GM19395 (cell line): ENCODE measurements at regions not wholly inside any gene's neighbourhood (a gene's known extent, or its start where the extent isn't known, plus 50 kb on each side); places are given as distances from the start of the nearest gene placed in this dataset.
"Not testable (repeated sequence)": the region's sequence is repeated elsewhere in the genome, so short reads cannot be mapped to it uniquely, and the experiment has no call there.

Experiments
- ATAC-seq: cut with Tn5 transposase; IDR thresholded peaks from one replicate; pipeline ENCODE4 v1.9.1; 2021; ENCODE audit warnings: mild to moderate bottlenecking, moderate library complexity; ENCODE audit not compliant: unreplicated experiment

DNA sequence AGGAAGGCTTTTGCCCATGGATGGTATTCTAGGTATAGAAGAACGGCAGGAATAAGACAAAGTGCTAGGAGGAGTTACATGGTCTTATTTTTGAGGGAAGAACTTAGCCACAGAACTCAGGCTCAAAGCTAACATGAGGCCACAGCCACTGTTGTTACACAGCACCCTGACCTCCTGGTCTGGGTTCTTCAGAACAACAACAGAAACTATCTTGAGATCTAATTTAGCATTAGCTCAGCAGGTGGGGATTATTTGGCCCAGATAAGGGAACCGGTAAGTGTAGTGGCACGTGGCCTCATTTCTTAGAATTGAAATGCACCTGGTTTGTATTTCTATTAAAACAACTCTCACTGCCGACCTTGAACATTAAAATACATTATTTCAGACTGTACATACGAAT, 1168.7 kb upstream of the SEMA6A start:
- no peak for ATAC-seq

DNA sequence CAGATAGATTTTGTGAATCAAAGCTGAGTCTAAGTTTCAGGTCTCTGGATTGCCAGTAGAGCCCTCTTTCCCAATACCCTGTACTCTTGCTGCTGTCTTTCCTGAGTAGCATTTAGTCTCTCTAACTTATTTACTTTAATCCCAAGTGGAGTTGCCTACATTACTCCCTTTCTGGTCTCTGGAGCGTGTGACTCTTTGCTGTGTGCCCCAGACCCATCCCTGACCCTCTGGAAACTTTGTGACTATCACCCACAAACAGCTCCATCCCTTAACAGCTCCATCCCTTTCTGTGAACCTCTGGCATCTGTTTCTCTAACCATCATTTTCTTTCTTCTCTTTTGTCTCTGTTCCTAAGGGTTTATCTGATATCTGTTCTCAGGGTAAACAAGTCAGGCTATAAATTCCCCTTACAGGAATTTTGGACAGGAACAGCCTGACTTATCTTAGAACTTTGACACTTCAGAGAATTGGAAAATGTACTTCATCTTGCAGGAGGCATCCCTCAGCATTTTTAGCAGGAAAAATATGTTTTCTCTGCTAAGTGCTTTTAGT, 1167.1 kb upstream of the SEMA6A start:
- no peak for ATAC-seq

DNA sequence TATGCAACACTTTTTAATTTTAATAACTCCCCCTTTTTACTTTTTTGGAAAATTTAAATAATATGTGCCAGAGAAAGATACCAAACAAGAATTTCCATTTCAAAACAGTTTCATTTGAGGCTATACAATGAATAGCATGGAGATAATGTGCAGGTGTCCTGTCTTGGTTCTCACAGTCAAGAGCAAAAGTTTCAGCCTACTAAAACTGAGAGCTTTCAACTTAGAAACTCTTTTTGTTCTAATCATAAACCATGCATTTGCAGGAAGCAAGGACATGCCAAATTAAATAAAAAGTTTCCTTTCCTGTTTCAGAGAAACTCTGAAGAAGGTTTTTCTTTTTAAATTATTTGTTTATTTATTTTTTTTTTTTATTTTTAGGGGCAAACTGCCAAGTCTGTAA, 1165.6 kb upstream of the SEMA6A start:
- no peak for ATAC-seq

DNA sequence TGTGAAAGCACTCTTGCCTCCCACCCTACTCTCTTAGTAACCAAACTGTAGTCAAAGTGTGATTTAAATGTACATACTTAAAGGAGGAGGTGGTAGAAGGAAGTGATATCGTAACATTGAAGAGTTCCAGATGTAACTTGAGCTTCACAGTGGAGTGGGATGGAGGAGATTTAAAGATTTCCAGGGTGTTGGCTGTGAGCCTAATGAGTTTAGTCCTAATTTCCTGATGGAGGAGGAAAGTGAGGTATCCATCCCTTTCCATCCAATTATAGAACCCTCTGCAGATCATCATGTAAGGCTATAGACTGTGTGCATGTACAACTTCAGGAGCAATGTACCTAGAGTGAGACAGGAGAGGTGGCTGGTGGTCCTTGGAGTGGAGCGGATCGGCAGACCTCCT, 1163.9 kb upstream of the SEMA6A start:
- ATAC-seq: no peak

DNA sequence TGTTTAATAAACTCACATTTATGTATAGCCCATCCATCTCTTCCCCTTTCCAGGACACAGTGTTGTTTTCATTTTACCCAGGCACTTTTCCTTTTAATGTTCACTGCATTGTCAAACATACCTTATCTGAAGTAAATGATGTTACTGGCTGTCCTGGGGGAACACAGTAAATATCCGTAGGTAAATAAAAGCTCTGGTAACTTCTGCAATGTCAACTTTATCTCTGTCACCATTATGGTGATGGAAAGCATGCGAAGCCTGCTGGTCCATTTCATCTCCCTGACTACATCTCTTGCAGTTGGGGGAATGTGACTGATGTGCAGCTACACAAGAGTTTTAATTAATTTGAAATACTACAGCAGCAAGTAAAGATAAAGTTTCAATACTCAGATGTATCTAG, 1162.1 kb upstream of the SEMA6A start:
- no peak for ATAC-seq

DNA sequence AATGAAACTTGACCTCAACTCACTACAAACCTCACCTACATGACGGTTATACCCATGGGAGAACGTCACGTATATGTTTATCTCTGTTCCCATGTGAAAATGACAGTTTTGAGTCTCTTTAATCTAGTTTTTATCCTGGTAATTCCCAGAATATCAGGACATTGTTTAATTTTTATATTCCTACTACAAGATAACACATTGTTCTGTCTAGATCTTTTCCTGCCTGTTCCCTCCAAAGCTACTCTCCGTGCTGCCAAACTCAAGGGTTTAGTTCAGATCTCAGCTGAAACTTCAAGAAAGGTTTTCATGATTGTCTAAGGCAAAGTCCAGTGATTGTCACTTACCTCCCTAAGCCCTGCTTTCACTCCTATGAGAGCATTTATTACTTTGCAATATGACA, 1159.4 kb upstream of the SEMA6A start:
- ATAC-seq: no peak

DNA sequence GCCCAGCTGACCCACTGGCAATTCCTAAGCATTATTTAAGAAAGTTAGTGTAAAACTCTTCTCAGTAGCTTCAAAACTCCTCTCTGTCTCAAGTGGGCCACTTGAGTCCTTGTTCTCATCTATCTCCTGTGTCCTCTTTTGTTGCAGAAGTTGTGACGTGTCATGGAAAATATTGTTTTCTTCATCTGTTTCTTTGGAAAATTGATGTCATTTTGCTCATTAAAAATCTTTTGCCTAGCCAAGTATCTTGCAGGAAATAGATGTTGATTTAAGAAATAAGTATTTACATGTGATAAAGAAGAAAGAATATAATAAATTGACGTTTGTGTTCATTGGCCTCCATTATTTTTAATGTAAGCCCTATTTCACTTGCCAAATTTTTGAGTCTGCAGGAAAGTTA, 1158.4 kb upstream of the SEMA6A start:
- ATAC-seq: no peak

DNA sequence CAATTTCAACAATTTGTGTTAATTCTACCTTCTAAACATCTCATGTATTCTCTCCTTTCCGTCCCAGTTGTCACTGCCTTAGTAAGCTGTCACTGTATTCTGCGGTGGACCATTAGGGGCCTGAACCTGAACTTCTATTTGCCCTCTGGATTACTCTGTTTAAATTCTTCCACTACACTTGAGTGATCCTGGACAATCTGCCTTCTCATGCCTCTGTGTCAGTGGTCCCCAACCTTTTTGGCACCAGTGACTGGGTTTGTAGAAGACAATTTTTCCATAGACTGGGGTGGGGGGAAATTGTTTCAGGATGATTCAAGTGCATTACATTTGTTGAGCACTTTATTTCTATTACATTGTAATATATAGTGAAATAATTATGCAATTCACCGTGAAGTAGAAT, 1157.6 kb upstream of the SEMA6A start:
- no peak for ATAC-seq

DNA sequence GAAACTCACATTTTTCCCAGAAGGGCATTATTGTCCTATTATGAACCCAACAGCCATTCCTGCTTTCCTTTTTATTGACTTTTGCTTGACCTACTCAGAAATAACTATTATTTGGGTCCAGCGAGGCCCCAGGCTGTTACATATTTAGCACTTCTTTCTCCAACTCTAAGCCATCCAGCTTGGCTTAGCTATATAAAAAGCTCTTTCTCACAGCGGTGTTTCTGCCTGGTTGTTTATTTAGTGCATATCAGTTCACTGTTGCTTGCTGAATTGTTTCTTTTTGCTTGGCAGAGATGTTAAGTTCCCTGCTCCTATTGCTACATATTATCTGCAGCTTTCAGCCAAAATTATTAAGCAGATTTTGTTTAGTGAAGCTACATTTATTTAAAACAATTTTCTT, 1156.8 kb upstream of the SEMA6A start:
- no peak for ATAC-seq

DNA sequence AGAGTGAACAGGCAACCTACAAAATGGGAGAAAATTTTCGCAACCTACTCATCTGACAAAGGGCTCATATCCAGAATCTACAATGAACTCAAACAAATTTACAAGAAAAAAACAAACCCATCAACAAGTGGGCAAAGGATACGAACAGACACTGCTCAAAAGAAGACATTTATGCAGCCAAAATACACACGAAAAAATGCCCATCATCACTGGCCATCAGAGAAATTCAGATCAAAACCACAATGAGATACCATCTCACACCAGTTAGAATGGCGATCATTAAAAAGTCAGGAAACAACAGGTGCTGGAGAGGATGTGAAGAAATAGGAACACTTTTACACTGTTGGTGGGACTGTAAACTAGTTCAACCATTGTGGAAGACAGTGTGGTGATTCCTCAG, 1146.2 kb upstream of the SEMA6A start:
- not testable (repeated sequence) for ATAC-seq

DNA sequence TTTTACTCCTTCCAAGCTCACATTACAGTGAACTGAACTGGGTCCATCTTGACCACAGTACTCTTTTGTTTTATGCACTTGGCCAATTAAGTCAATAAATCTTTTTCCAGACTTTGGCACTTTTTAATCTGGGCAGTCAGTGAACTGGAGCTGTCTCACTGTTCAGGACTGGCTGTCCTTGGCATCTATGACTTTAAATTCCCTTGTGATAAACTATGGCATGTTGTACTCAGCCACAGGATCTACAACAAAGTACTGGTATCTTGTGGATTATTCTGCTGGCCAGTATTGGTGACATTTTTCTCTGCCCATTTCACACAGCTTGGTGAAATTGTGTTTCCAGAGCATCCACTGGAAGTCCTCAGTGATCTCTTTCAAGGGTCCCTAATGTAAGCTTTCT, 1144.8 kb upstream of the SEMA6A start:
- ATAC-seq: no peak

DNA sequence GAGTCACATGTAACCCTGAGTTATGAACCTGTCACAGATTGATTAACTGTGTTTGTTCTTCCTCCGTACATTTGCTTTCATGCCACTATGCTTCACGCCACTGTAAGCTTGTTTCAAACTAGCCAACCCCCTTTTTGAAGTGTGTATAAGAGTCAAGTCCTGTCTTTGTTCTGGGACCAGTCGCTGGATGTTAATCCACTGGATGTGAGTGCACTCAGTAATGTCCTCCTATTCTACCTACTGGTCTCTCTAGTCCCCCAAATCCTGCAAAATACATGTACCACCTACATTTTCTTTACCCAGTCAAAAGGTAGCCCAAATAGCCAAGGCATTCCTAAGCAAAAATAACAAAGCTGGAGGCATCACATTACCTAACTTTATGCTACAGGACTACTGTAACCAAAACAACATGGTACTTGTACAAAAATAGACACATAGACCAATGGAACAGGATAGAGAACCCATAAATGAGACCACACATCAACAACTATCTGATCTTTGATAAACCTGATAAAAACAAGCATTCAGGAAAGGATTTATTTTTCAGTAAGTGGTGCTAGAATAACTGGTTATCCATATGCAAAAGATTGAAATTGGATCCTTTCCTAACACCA, 1139.1 kb upstream of the SEMA6A start:
- ATAC-seq: no peak

DNA sequence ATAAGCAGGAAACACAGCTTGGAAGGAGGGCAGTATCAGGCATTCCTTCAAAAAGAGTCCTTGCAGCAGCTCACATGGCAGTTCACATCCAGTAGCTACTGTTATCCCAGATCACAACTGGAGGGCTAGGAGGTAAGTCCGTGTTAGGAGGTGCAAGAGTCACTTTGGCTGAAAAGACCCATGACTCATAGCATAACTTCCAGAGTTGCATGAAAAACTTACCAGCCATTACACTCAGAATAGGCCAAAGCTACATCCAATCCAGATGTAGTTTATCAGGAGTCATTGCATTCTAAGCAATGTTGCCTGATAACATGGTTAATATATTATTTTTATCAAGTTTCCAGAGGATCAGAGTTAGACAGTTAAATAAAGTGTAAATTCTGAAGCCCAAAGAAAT, 1126.4 kb upstream of the SEMA6A start:
- no peak for ATAC-seq

DNA sequence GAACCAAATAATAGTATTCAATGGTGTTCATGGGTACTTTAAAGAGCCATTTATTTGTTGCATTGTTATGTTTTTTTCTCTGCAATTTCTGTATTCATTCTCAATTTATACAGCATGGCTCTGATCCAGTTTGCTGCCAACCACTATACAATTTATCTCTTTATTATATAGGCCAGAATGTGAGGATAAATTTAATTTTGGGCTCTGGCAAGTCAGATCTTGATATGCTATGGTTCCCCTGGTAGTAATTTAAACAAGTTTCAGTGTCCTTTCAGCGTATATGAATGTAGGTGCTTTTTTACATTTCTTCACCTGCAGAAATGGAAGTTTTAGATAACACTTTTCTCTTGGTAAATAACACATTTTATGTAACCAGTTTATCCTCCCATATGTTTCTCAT, 1118.0 kb upstream of the SEMA6A start:
- no peak for ATAC-seq

DNA sequence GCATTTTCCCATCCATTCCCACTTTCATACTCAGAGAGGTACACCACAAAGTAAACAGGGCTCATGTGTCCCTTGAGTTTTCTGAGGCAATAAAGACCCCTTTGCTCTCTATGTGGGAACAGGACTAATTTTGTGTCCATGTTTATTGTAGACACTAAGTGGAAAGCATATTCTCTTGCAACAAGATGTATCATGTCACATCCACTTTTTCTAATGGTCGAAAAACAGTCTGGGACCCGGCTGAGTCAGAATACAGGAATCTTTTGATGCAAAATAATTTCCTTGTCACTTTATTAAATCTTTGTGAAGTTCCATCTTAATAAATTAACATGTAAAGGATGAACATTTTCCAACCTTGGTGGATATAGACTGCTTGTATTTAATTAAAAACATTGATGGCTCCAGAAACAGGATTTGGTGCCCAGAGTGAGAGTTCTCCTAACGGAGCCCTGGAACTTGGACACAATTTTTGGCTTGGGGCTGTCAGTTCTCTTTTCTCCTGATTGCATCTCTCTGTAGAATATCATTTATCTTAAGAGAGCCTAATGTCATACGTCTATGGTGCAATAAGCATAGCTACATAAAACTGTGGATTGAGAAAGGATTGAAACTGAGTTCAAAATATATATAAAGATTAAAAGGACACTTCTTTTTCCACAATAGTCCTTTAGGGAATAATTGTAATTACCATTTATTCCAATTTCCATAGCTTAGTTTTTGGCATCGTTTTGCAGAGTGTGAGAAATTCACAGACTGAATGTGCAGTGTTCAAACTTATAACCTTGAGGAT, 1116.7 kb upstream of the SEMA6A start:
- ATAC-seq: no peak

DNA sequence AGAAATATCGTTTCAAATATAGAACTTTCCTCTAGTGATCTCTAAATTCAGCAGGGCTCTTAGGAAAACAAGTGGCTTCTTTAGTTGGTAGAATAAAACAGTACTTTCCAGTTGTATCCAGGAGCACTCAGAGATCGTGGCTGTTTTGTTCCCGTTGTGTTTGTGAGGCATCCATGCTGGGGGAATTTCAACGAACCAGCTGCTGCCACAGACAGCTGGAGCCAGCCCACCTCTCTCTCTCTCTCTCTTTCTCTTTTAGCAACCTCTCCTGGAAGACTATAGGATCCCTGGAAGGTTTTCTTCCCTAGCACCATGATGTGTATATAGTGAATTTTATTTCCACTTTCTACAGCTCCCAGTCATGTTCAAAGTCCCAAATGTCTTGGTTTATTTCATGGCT, 1116.0 kb upstream of the SEMA6A start:
- ATAC-seq: no peak

DNA sequence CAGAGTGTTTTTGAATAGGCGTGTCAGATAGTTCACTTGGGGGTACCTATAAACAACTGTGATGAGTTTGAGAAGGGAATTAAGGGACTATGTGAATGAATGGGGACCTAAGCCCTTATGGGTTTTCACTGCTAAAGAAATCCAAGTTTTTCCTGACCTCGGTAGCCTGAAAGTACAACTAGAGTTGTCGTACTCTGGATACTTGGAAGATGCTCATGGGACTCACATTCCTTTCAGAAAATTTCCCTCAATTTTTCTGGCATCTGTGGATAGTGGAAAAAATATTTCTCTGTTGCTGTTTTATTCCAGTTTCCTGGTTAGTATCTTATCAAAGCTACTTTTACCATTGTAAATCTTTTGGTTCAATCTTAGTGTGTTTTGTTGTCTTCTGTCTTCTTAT, 1112.3 kb upstream of the SEMA6A start:
- no peak for ATAC-seq

DNA sequence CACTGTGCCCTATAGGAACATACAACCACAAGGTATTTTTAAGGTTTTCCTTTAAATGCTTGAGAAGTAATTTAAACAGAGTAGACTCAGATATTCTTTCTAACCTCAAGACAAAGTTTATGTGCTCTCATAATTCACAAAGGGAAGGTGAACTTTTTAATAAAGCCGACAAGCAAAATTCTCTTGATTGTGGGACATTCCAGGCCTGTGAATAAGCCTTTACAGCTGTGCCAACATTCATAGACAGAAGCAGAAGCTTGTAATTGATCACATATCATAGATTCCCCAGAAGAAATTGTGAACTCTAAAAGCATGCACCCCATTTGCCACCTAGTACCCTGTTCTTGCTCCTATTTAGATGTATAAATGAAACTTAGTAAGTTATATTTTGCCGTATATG, 1107.8 kb upstream of the SEMA6A start:
- no peak for ATAC-seq

DNA sequence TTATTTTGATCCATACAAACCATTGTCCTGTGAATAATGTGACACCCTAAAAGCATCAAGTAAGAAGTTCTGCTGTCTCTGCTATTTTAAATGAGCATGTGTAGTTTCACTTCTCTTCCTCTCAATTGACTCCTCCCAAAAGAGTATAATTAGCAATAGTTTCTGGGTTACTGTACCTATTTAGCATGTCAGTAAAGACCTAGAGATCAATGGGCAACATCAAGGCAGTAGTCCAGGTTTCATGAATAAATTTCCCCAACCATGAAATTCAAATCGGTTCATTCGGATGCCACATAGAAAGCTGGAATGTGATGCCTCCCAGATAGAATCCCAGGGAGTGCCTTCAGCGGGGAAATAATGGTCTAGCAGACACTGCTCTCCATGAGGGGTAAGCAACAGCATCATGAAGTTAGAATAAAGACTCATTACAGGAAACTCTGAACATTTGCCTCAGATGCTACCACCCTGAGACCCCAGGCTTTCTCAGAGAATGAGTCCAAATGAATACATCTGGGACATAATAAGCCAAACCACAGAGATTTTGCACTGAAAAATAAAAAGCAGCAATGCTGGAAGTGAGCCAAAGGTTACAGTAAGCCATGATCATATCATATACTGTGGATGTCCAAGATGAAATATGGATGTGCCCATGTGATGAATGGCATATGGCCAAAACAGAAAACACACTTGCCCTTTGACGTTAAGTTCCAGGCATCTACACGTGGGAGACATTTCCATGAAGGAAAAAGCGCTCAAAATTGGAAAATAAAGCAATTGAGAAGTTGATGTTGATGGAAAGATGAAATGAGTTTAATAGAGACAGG, 1107.0 kb upstream of the SEMA6A start:
- ATAC-seq: peak; percentile 75

DNA sequence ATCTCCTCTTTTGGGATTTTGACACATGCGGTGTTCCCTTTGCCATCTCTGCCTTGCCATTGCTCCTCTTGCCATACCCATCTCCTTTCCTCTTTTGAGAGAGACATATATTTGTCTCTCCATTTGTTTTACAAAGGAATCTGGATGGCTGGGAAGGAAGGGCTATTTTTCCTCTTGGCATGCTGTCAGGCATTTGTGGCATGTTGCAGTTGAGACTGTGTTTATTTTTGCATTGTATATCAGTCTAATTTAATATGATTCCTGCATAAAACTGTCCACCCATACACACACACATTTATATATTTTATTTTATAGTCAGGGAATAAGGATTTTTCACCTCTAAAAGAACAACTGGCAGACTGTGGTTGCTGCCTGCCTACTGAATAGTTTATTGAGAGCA, 1105.8 kb upstream of the SEMA6A start:
- no peak for ATAC-seq

DNA sequence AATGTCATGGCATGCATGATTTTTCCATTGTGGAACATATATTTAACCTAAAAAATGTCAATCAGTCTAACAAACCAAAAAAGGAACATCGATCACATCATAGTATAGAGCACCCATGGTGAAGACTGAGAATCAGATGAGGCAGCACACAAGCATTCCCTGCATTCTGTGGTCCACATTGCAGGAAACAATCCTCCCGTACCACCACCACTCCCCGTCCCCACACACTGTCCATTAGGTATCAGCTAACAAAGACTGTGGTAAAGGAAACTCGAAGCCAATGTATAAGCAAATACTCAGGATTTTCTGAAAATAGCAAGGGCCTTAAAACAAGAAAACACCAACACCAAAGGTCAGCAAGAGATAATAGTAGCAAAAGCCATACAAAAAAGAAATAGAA, 1104.4 kb upstream of the SEMA6A start:
- ATAC-seq: no peak

DNA sequence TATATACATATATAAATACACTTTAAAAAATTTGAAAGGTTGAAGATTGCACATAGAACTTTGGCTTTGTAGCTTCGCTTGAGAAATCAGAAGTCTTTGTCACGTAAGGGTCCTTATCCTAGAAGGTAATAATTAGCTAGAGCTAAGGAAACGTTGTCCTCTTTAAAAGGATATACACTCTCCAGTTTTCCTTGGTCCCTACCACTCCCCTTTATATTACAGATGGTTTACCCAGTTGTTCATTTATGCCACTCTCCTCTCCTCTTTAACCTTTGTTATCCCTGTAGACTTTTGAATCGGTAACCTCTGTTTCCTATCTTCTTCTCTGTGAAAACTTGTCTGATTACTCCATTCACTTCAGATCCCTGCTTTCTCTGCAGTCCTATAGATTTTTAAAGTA, 1101.0 kb upstream of the SEMA6A start:
- no peak for ATAC-seq
